Spleen (tissue), 11 donors: ENCODE measurements at regions not wholly inside any gene's neighbourhood (a gene's known extent, or its start where the extent isn't known, plus 50 kb on each side); places are given as distances from the start of the nearest gene placed in this dataset.

Source experiments
- DNase-seq: peaks from one replicate; pipeline ENCODE4 v3.0.0-alpha.2; 2020
- H3K27ac ChIP-seq, 8 donors: fragments of 200-600 bp; sonication (generic) in 7 of 8; 1 replicate in 4 of 8; 2 replicates in 4 of 8; pipeline versions ENCODE4 v1.5.0 to v1.8.0; 2016 to 2021; ENCODE audit warnings: inconsistent platforms in 4 of 8, mild to moderate bottlenecking in 4 of 8, moderate library complexity in 1 of 8
- H3K27me3 ChIP-seq, 7 donors: fragments of 200-600 bp; sonication (generic) in 6 of 7; replicated peaks in 1 of 7; 1 replicate in 4 of 7; 2 replicates in 3 of 7; pipeline versions ENCODE4 v1.5.0 to v1.8.0; 2016 to 2021; ENCODE audit warnings: inconsistent platforms in 3 of 7, mild to moderate bottlenecking in 1 of 7
- H3K36me3 ChIP-seq, 6 donors: fragments of 200-600 bp; sonication (generic) in 5 of 6; 1 replicate in 4 of 6; 2 replicates in 2 of 6; pipeline versions ENCODE4 v1.5.0 to v1.8.0; 2016 to 2021; ENCODE audit warnings: inconsistent platforms in 2 of 6
- H3K4me1 ChIP-seq, 6 donors: fragments of 200-600 bp; sonication (generic) in 5 of 6; 1 replicate in 3 of 6; 2 replicates in 3 of 6; pipeline versions ENCODE4 v1.5.0 to v1.8.0; 2016 to 2021; ENCODE audit warnings: inconsistent platforms in 3 of 6
- H3K4me3 ChIP-seq, 8 donors: fragments of 200-600 bp; sonication (generic) in 7 of 8; 1 replicate in 4 of 8; 2 replicates in 4 of 8; pipeline versions ENCODE4 v1.5.0 to v1.8.0; 2016 to 2021; ENCODE audit warnings: inconsistent platforms in 4 of 8, mild to moderate bottlenecking in 4 of 8, moderate library complexity in 2 of 8
- H3K9me3 ChIP-seq, 8 donors: fragments of 200-600 bp; sonication (generic) in 7 of 8; 1 replicate in 4 of 8; 2 replicates in 4 of 8; pipeline versions ENCODE4 v1.5.0 to v1.8.0; 2016 to 2021; ENCODE audit warnings: inconsistent platforms in 4 of 8
- CTCF ChIP-seq, 11 experiments: fragments of 200-600 bp in 7 of 11; fragments of 450-650 bp in 4 of 11; sonication (generic) in 4 of 11; IDR thresholded peaks in 8 of 11; conservative IDR thresholded peaks in 3 of 11; 1 replicate in 7 of 11; 2 replicates in 4 of 11; pipeline versions ENCODE4 v1.4.0 to v1.8.0; 2016 to 2021; ENCODE audit warnings: antibody characterized with exemption in 11 of 11, inconsistent platforms in 4 of 11, mild to moderate bottlenecking in 1 of 11
- POLR2A ChIP-seq, 3 donors: fragments of 450-650 bp; IDR thresholded peaks; one replicate each; pipeline ENCODE4 v1.5.1; 2017; ENCODE audit warnings: antibody characterized with exemption in 3 of 3, mild to moderate bottlenecking in 1 of 3
- POLR2AphosphoS5 ChIP-seq, 3 donors: sonication (generic); formaldehyde crosslinking; IDR thresholded peaks; one replicate each; pipeline ENCODE4 v1.5.1; 2017; ENCODE audit warnings: antibody characterized with exemption in 3 of 3
- WGBS, 5 donors: extraction: QIAGEN DNeasy Blood & Tissue Kit in 3 of 5; methylation state at CpG; one replicate each; pipeline versions ENCODE4 v1.1.5 to v1.1.7; 2013 to 2018; 5-methylcytosine and 5-hydroxymethylcytosine counted together
- intact Hi-C: fragments of 100-400 bp; cut with DNase I; formaldehyde crosslinking; loops from one replicate; pipeline ENCODE4 v1.15.0; 2023; ENCODE audit warnings: low total_unique reads
- donor health status: healthy with polysubstance abuse.
- donor health status: DM: no; HTN: no; CAD: no; lungs with moderate emphysema.
- donor health status: DM: no; HTN: no; CAD: no.
- donor health status: Bipolar disorder and iron deficiency.
- donor health status: healthy.
- donor health status: DM: no; HTN: no; CAD: no.
- donor health status: DM: yes; HTN: yes; CAD: no.

GRCh38 chr16:26744430-26744829 lies 322.3 kb upstream of the C16orf82 start:
- no peaks in the 10 kb centered on the region for H3K36me3 ChIP-seq
- intact Hi-C loops, result no loop called here
- WGBS, 5 donors, result 41 to 54% (median 46%) methylated on average over 5 of the region's 5 CpGs
- no peaks in the 10 kb centered on the region for H3K4me1 ChIP-seq
- no peak for DNase-seq
- no peak overlapping the region for H3K4me3 ChIP-seq
- no peak overlapping the region for H3K27ac ChIP-seq
- no peaks in the 10 kb centered on the region for H3K9me3 ChIP-seq
- no peak for TF ChIP-seq POLR2A (IDR thresholded peaks at IDR 0.05)
- no peak for TF ChIP-seq CTCF (IDR thresholded peaks at IDR 0.05 in 8 of 11, conservative IDR thresholded peaks at IDR 0.05 in 3 of 11)
- TF ChIP-seq POLR2AphosphoS5 (IDR thresholded peaks at IDR 0.05), result no peak
- peaks cover 0 to 60% (median 0%) of the 10 kb centered on the region in 7 donors for H3K27me3 ChIP-seq

DNA sequence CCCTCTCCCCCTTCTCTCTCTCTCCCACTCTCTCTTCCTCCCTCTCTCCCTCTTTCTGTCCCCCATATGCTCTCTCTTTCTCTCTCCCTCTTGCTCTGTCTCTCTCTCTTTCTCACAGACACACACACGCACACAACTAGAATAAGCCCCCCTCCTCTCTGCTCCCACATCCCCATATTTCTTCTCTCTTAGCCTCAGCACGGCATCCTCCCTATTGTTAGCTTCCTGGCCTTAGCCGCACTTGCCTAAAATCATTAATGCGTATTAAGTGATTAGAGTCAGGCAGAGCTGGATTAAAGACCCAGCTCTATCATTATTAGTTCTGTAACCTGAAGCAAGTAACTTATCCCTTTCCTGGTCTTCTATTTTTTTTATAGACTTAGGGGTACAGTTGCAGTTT lies 319.0 kb upstream of the C16orf82 start:
- peaks cover 0 to 52% (median 0%) of the 10 kb centered on the region in 7 donors for H3K27me3 ChIP-seq
- no peak for DNase-seq
- H3K36me3 ChIP-seq, result no peaks in the 10 kb centered on the region
- no peaks in the 10 kb centered on the region for H3K4me1 ChIP-seq
- 40 to 52% (median 41%) methylated on average over 4 of the region's 4 CpGs for WGBS, 5 donors
- TF ChIP-seq POLR2A (IDR thresholded peaks at IDR 0.05), result no peak
- TF ChIP-seq POLR2AphosphoS5 (IDR thresholded peaks at IDR 0.05), result no peak
- no peak for TF ChIP-seq CTCF (IDR thresholded peaks at IDR 0.05 in 8 of 11, conservative IDR thresholded peaks at IDR 0.05 in 3 of 11)
- intact Hi-C loops, result no loop called here
- H3K4me3 ChIP-seq, result no peak overlapping the region
- no peaks in the 10 kb centered on the region for H3K9me3 ChIP-seq
- H3K27ac ChIP-seq, result no peak overlapping the region

DNA sequence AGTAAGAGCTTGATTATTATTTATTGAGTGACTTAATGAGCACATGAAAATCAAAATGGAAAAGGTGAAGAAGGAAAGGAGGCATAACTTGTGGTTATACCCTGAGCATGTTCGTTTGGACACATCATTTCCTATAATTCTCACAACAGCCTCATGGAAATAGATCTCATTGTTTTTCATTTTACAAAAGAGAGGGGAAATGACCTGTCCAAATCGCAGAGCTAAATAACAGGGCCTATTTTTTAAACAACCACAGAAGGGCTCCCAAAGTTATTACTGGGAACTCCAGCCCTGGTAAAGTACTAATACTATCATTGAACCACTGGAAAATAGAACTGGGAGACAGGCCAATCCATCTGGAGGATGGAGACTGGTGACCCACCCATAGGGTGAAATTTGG lies 317.7 kb upstream of the C16orf82 start:
- DNase-seq, result no peak
- WGBS, 5 donors, result 26 to 37% (median 30%) methylated on average over 2 of the region's 2 CpGs
- intact Hi-C loops, result no loop called here
- TF ChIP-seq POLR2AphosphoS5 (IDR thresholded peaks at IDR 0.05), result no peak
- TF ChIP-seq CTCF (IDR thresholded peaks at IDR 0.05 in 8 of 11, conservative IDR thresholded peaks at IDR 0.05 in 3 of 11), result no peak
- TF ChIP-seq POLR2A (IDR thresholded peaks at IDR 0.05), result no peak
- Histone ChIP-seq H3K9me3 (no peaks in the 10 kb centered on the region), H3K27me3 (peaks cover 0 to 41% (median 0%) of the 10 kb centered on the region in 7 donors), H3K27ac (no peak overlapping the region), H3K4me3 (no peak overlapping the region), H3K36me3 (no peaks in the 10 kb centered on the region), H3K4me1 (no peaks in the 10 kb centered on the region)

- intact Hi-C loops, result no loop called here
- H3K9me3 ChIP-seq, result no peaks in the 10 kb centered on the region
- WGBS, 5 donors, result 89 to 98% (median 95%) methylated on average over 2 of the region's 2 CpGs
- no peak overlapping the region for H3K27ac ChIP-seq
- DNase-seq, result no peak
- H3K4me1 ChIP-seq, result no peaks in the 10 kb centered on the region
- H3K27me3 ChIP-seq, result peaks cover 0 to 34% (median 0%) of the 10 kb centered on the region in 7 donors
- H3K36me3 ChIP-seq, result no peaks in the 10 kb centered on the region
- TF ChIP-seq POLR2A (IDR thresholded peaks at IDR 0.05) (no peak), POLR2AphosphoS5 (IDR thresholded peaks at IDR 0.05) (no peak), CTCF (IDR thresholded peaks at IDR 0.05 in 8 of 11, conservative IDR thresholded peaks at IDR 0.05 in 3 of 11) (no peak)
- H3K4me3 ChIP-seq, result no peak overlapping the region
These were observed 314.6 kb upstream of the C16orf82 start for GRCh38 chr16:26752166-26752565.
